H9 (cell line): ENCODE measurements at regions not wholly inside any gene's neighbourhood (a gene's known extent, or its start where the extent isn't known, plus 50 kb on each side); places are given as distances from the start of the nearest gene placed in this dataset.

ENCODE experiments used
- DNase-seq: peaks from one replicate; pipeline ENCODE4 v3.0.0-alpha.2; 2017
- H2AFZ ChIP-seq: one replicate; pipeline ENCODE4 v1.6.1; 2013; ENCODE audit warnings: mild to moderate bottlenecking, low read length, control low read depth, moderate library complexity
- H2AK5ac ChIP-seq: 2 replicates; pipeline ENCODE4 v1.6.1; 2013; ENCODE audit warnings: low read length, control low read depth, mixed read lengths; ENCODE audit not compliant: insufficient read length
- H2BK120ac ChIP-seq: one replicate; pipeline ENCODE4 v1.6.1; 2013; ENCODE audit warnings: low read depth, mild to moderate bottlenecking, low read length, control low read depth, inconsistent platforms; ENCODE audit not compliant: poor library complexity, severe bottlenecking
- H2BK12ac ChIP-seq: 2 replicates; pipeline ENCODE4 v1.6.1; 2013; ENCODE audit warnings: low read length, control low read depth, mixed read lengths, low read depth; ENCODE audit not compliant: insufficient read length
- H2BK15ac ChIP-seq: 2 replicates; pipeline ENCODE4 v1.6.1; 2013; ENCODE audit warnings: low read depth, low read length, control low read depth
- H2BK20ac ChIP-seq: one replicate; pipeline ENCODE4 v1.6.1; 2013; ENCODE audit warnings: low read depth, mild to moderate bottlenecking, low read length, control low read depth, inconsistent platforms; ENCODE audit not compliant: poor library complexity, severe bottlenecking
- H2BK5ac ChIP-seq: 2 replicates; pipeline ENCODE4 v1.6.1; 2013; ENCODE audit warnings: low read length, control low read depth, mixed read lengths; ENCODE audit not compliant: insufficient read length
- H3K14ac ChIP-seq: 2 replicates; pipeline ENCODE4 v1.6.1; 2013; ENCODE audit warnings: low read length, control low read depth; ENCODE audit not compliant: insufficient read depth
- H3K18ac ChIP-seq: 2 replicates; pipeline ENCODE4 v1.6.1; 2013; ENCODE audit warnings: low read depth, mild to moderate bottlenecking, mixed read lengths, low read length, control low read depth; ENCODE audit not compliant: insufficient read length
- H3K23ac ChIP-seq: 2 replicates; pipeline ENCODE4 v1.6.1; 2013; ENCODE audit warnings: low read length, control low read depth, mixed read lengths, low read depth; ENCODE audit not compliant: insufficient read length
- H3K23me2 ChIP-seq: 2 replicates; pipeline ENCODE4 v1.6.1; 2013; ENCODE audit warnings: low read depth, mild to moderate bottlenecking, mixed read lengths, low read length, control low read depth; ENCODE audit not compliant: insufficient read length, poor library complexity, severe bottlenecking
- H3K27ac ChIP-seq: 2 replicates; pipeline ENCODE4 v1.5.1; 2013; ENCODE audit warnings: low read length, control low read depth, mixed read lengths, low read depth; ENCODE audit not compliant: insufficient read length
- H3K27me3 ChIP-seq: 2 replicates; pipeline ENCODE4 v1.6.1; 2013; ENCODE audit warnings: low read length, control low read depth, inconsistent platforms; ENCODE audit not compliant: insufficient read depth
- H3K4ac ChIP-seq: 2 replicates; pipeline ENCODE4 v1.6.1; 2013; ENCODE audit warnings: low read depth, mild to moderate bottlenecking, control low read depth, inconsistent platforms, low read length, moderate library complexity
- H3K4me1 ChIP-seq: 2 replicates; pipeline ENCODE4 v1.6.1; 2013; ENCODE audit warnings: low read length, control low read depth, inconsistent platforms; ENCODE audit not compliant: insufficient read depth
- H3K4me2 ChIP-seq: 2 replicates; pipeline ENCODE4 v1.6.1; 2013; ENCODE audit warnings: low read length, control low read depth, mixed read lengths; ENCODE audit not compliant: insufficient read length, insufficient read depth
- H3K56ac ChIP-seq: 2 replicates; pipeline ENCODE4 v1.6.1; 2013; ENCODE audit warnings: low read depth, mild to moderate bottlenecking, mixed read lengths, low read length, control low read depth; ENCODE audit not compliant: insufficient read length
- H3K79me1 ChIP-seq: 2 replicates; pipeline ENCODE4 v1.6.1; 2013; ENCODE audit warnings: low read depth, mild to moderate bottlenecking, moderate library complexity, low read length, control low read depth, inconsistent platforms; ENCODE audit not compliant: insufficient read depth, poor library complexity, severe bottlenecking
- H3K79me2 ChIP-seq: 2 replicates; pipeline ENCODE4 v1.6.1; 2013; ENCODE audit warnings: low read length, control low read depth, inconsistent platforms; ENCODE audit not compliant: insufficient read depth
- H3K9ac ChIP-seq: 2 replicates; pipeline ENCODE4 v1.6.1; 2013; ENCODE audit warnings: low read length, control low read depth, mixed read lengths; ENCODE audit not compliant: insufficient read length; ENCODE audit errors: extremely low read depth
- H3K9me3 ChIP-seq: one replicate; pipeline ENCODE4 v1.6.1; 2013; ENCODE audit warnings: low read depth, low read length, inconsistent platforms; ENCODE audit not compliant: control insufficient read depth
- H3T11ph ChIP-seq: one replicate; pipeline ENCODE4 v1.6.1; 2013; ENCODE audit warnings: mild to moderate bottlenecking, low read length, control low read depth, inconsistent platforms
- H4K20me1 ChIP-seq: one replicate; pipeline ENCODE4 v1.6.1; 2013; ENCODE audit not compliant: control insufficient read depth, insufficient read length, insufficient read depth
- H4K5ac ChIP-seq: 2 replicates; pipeline ENCODE4 v1.6.1; 2013; ENCODE audit warnings: low read depth, mild to moderate bottlenecking, mixed read lengths, low read length, control low read depth; ENCODE audit not compliant: insufficient read length
- H4K8ac ChIP-seq: replicated peaks from 2 replicates; pipeline ENCODE4 v1.6.1; 2013; ENCODE audit warnings: low read length, control low read depth, mixed read lengths, low read depth; ENCODE audit not compliant: insufficient read length
- H4K91ac ChIP-seq: 2 replicates; pipeline ENCODE4 v1.6.1; 2013; ENCODE audit warnings: low read depth, mild to moderate bottlenecking, moderate library complexity, mixed read lengths, low read length, control low read depth; ENCODE audit not compliant: insufficient read length
- H3K27ac Mint-ChIP-seq, 3 experiments: 2 replicates in 2 of 3; 3 replicates in 1 of 3; pipeline ENCODE4 v1.8.0; 2020 to 2021; ENCODE audit warnings: mixed read lengths in 3 of 3, mild to moderate bottlenecking in 1 of 3, moderate library complexity in 1 of 3
- H3K27me3 Mint-ChIP-seq: 2 replicates; pipeline ENCODE4 v1.8.0; 2021; ENCODE audit warnings: low read depth, mild to moderate bottlenecking, moderate library complexity, mixed read lengths
- H3K36me3 Mint-ChIP-seq, 3 experiments: 2 replicates in 2 of 3; 3 replicates in 1 of 3; pipeline ENCODE4 v1.8.0; 2020 to 2021; ENCODE audit warnings: low read depth in 3 of 3, mixed read lengths in 3 of 3; ENCODE audit not compliant: insufficient read depth in 1 of 3
- H3K4me1 Mint-ChIP-seq, 2 experiments: 2 replicates each; pipeline ENCODE4 v1.8.0; 2020; ENCODE audit warnings: mixed read lengths in 2 of 2
- H3K4me3 Mint-ChIP-seq, 2 experiments: 2 replicates in 1 of 2; 3 replicates in 1 of 2; pipeline ENCODE4 v1.8.0; 2020 to 2021; ENCODE audit warnings: mild to moderate bottlenecking in 2 of 2, mixed read lengths in 2 of 2, moderate library complexity in 1 of 2
- H3K9me3 Mint-ChIP-seq, 2 experiments: 2 replicates in 1 of 2; 3 replicates in 1 of 2; pipeline ENCODE4 v1.8.0; 2020; ENCODE audit warnings: mild to moderate bottlenecking in 2 of 2, mixed read lengths in 2 of 2, moderate library complexity in 1 of 2
- WGBS: extraction: QIAGEN DNeasy Blood & Tissue Kit; methylation state at CpG from one replicate; pipeline ENCODE4 v1.1.7; 2013; ENCODE audit warnings: missing lambda C conversion rate, low lambda C conversion rate, mixed read lengths; ENCODE audit not compliant: insufficient read length; ENCODE audit errors: extremely low coverage; 5-methylcytosine and 5-hydroxymethylcytosine counted together
- TF ChIP-seq, protein P1 (sequence below): fragments of 200-600 bp; sonication (generic); conservative IDR thresholded peaks from 3 replicates; pipeline ENCODE4 v1.8.0; 2021; ENCODE audit warnings: antibody characterized with exemption, mild to moderate bottlenecking

DNA sequence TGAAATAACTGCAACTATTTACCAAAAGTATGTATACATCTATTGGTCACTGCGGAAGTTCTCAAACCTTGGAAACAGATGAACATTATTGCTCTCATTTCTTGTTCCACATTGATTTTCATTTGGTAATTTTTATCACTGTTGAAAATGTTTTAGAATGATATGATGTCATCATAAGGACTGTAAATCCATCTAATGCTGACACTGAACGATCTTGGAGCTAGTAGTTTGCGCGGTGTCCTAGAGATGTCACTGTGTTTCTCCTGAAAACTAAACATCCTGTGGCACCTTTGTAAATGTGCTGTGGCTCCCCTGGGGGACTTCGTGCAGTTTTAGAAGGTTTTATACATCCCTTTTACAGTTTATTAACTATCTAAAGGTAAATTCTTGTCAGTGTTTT, 73.5 kb downstream of the DNAJB9 start:
- Histone ChIP-seq H4K20me1 (no peaks in the 10 kb centered on the region), H2AFZ (no peak overlapping the region), H3K4ac (no peak overlapping the region), H2BK12ac (no peak overlapping the region), H2BK15ac (no peak overlapping the region), H2BK120ac (no peak overlapping the region), H3K27me3 (no peaks in the 10 kb centered on the region), H3K9me3 (no peaks in the 10 kb centered on the region), H3K79me2 (no peaks in the 10 kb centered on the region), H3K18ac (no peak overlapping the region), H4K8ac (no peak overlapping the region), H4K91ac (no peak overlapping the region), H3K14ac (no peak overlapping the region), H4K5ac (no peak overlapping the region), H2BK20ac (no peak overlapping the region), H3K9ac (no peak overlapping the region), H3K79me1 (no peaks in the 10 kb centered on the region), H3K4me2 (no peak overlapping the region), H3K56ac (no peak overlapping the region), H3K23me2 (no peaks in the 10 kb centered on the region), H3K4me1 (no peaks in the 10 kb centered on the region), H3T11ph (no peak overlapping the region), H2BK5ac (no peak overlapping the region), H2AK5ac (no peak overlapping the region), H3K27ac (no peak overlapping the region), H3K23ac (no peak overlapping the region)
- Mint-ChIP-seq H3K9me3 (peaks cover 2 to 8% of the 10 kb centered on the region in 2 experiments), H3K27me3 (peaks cover 5% of the 10 kb centered on the region), H3K4me3 (no peak overlapping the region), H3K27ac (no peak overlapping the region), H3K4me1 (0 out of 4 replicates have a peak, but pooled peaks cover 0 to 4% of the 10 kb centered on the region in 2 experiments), H3K36me3 (peaks cover 1 to 9% (median 8%) of the 10 kb centered on the region in 3 experiments; a peak in 5 of 7 replicates)
- TF ChIP-seq, protein P1, sequence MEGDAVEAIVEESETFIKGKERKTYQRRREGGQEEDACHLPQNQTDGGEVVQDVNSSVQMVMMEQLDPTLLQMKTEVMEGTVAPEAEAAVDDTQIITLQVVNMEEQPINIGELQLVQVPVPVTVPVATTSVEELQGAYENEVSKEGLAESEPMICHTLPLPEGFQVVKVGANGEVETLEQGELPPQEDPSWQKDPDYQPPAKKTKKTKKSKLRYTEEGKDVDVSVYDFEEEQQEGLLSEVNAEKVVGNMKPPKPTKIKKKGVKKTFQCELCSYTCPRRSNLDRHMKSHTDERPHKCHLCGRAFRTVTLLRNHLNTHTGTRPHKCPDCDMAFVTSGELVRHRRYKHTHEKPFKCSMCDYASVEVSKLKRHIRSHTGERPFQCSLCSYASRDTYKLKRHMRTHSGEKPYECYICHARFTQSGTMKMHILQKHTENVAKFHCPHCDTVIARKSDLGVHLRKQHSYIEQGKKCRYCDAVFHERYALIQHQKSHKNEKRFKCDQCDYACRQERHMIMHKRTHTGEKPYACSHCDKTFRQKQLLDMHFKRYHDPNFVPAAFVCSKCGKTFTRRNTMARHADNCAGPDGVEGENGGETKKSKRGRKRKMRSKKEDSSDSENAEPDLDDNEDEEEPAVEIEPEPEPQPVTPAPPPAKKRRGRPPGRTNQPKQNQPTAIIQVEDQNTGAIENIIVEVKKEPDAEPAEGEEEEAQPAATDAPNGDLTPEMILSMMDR, result no peak
- DNase-seq, result no peak
- WGBS, result no CpG with 5 or more reads among the region's 5 CpGs
